Omental fat pad (tissue), 3 donors: ENCODE measurements at regions not wholly inside any gene's neighbourhood (a gene's known extent, or its start where the extent isn't known, plus 50 kb on each side); places are given as distances from the start of the nearest gene placed in this dataset.

Source experiments
- ATAC-seq: fragments of 150-250 bp; one replicate; pipeline ENCODE4 v1.9.1; 2016; ENCODE audit warnings: mild to moderate bottlenecking, moderate library complexity; ENCODE audit not compliant: low FRiP score
- DNase-seq: peaks from one replicate; pipeline ENCODE4 v3.0.0-alpha.2; 2019; ENCODE audit warnings: low spot score
- TF ChIP-seq, protein P1 (sequence below), 3 donors: fragments of 450-650 bp; IDR thresholded peaks; one replicate each; pipeline ENCODE4 v1.5.1; 2016 to 2017; ENCODE audit warnings: antibody characterized with exemption in 3 of 3, mild to moderate bottlenecking in 3 of 3, moderate library complexity in 2 of 3

DNA sequence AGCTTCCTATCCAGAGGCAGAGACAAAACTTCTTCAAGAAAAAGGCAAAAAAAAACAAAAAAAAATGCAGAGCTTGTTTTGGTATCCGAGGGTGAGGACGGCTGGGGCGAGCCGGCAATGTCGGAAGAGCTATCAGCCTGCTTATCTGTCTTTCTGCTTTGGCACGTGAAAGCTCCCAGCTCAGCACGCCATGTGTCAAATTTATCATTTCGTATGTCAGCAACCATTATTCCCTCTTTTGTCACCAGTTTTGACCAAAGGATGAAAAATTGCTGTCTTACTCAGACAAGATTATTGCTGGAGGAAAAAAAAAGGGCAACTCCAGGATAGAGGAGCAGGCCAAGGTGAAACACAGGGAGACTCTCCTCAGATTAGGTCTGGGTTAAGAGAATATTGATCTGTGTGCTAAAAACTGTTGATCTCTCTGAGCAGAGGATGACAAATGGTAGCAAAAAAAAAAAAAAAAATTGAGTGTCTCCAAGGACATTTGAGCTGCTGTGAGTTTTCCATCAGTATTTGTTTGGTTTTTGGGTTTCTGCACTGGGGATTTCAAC, 532.0 kb upstream of the POU3F3 start:
- TF ChIP-seq, protein P1, sequence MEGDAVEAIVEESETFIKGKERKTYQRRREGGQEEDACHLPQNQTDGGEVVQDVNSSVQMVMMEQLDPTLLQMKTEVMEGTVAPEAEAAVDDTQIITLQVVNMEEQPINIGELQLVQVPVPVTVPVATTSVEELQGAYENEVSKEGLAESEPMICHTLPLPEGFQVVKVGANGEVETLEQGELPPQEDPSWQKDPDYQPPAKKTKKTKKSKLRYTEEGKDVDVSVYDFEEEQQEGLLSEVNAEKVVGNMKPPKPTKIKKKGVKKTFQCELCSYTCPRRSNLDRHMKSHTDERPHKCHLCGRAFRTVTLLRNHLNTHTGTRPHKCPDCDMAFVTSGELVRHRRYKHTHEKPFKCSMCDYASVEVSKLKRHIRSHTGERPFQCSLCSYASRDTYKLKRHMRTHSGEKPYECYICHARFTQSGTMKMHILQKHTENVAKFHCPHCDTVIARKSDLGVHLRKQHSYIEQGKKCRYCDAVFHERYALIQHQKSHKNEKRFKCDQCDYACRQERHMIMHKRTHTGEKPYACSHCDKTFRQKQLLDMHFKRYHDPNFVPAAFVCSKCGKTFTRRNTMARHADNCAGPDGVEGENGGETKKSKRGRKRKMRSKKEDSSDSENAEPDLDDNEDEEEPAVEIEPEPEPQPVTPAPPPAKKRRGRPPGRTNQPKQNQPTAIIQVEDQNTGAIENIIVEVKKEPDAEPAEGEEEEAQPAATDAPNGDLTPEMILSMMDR (IDR thresholded peaks at IDR 0.05) = no peak
- no peak for DNase-seq
- no peak for ATAC-seq

DNA sequence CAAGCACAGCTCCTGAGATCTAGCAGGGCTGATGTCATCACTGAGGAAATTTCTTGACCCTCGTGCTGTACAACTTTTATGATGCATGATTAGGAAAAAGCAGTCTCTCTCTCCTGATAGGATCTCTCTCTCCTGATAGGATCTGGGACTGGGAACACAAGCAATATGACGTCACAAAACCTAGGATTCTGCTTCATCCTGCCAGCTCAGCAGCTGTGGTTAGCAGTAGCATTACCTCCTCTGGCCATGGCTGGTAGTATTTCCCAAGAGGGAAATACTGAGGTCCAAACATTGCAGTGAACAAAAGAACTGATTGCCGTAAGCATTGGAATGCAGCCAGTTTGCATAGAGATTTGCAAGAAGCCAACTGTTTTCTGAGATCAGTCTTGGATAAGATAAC, 521.2 kb upstream of the POU3F3 start:
- TF ChIP-seq, protein P1 (IDR thresholded peaks at IDR 0.05) = no peak

DNA sequence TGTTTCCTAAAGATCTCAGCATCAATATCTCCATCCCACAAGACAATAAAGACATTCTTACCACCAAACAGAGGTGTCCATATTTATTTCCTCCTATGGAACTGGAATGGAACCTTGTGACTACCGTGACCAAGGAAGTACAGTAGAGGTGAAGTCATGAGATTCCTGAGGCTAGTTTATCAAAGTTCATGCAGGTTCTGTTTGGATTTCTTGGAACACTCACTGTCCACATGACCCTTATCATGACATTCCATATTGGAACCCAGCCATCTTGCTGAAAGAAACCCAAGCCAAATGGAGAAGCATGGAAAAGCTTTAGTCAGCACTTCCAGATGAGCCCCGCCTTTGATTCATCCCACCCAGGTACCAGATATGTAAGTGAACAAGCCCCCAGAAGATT, 516.0 kb upstream of the POU3F3 start:
- ATAC-seq (no peak), DNase-seq (no peak)
- TF ChIP-seq, protein P1 (IDR thresholded peaks at IDR 0.05) = no peak

More for the DNA sequence above, 521.2 kb upstream of the POU3F3 start:
- ATAC-seq = no peak
- DNase-seq = no peak

DNA sequence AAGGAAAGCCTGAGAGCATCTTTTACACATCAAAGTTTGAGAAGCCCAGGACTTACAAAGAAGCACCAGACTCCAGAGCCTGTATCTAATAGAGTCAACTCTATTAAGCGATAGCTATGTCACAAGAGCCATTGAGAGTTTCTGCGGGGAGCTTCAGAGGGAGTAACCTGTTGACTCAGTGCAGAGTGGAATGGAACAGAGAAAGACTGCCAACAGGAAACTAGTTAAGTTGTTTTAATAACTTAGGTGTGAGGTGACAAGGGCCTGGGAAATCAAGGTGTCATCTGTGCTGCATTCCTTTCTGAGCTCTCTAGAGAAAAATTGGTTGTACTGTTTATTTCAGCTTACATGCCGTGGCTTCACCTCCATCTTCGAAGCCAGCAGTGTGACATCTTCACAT, 513.8 kb upstream of the POU3F3 start:
- DNase-seq (no peak), ATAC-seq (no peak)
- TF ChIP-seq, protein P1 (IDR thresholded peaks at IDR 0.05) = no peak

DNA sequence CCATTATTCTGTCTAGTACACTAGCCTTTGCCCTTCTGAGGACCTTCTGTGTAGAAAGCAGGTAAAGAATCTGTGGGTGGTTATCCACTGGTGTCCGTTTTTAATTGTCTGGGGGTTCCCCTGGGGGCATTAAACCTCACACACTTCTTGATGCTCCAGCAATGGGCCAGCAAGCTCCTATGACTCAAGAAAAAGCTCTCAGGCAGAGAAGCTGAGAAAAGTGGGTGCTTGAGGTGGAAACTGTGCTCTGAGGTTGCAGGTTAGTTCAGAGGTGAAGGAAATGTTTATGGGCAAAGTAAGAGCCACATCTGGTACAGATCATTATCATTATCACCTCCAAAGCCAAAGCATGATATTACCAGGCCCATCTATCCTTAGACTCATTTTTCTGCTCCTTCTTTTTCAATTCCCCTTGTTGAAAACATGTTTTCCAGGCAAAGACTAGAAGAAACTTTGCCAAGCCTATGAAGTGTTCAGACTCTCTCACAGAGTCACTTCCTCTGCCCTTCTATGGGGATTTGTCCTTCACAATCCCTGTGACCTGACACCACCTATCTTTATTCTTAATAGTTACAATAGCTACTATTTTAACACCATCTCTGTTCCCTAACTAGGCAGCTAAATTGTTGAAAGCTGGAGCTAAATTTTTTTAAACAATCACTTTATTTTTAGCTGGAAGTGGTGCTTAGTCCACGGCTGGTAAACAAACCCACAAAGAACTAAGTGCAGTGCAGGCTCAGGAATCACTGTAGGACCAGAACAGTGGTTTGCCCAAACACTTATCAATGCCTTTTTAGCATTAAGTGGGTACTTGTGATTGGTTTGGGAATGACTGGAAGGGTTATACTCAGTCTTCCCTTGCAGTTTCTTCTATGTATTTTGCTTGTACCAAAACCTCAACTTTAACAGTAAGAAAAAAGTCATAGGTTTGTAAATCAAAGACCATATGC, 512.8 kb upstream of the POU3F3 start:
- TF ChIP-seq, protein P1 (IDR thresholded peaks at IDR 0.05) = no peak
- DNase-seq (no peak), ATAC-seq (no peak)

DNA sequence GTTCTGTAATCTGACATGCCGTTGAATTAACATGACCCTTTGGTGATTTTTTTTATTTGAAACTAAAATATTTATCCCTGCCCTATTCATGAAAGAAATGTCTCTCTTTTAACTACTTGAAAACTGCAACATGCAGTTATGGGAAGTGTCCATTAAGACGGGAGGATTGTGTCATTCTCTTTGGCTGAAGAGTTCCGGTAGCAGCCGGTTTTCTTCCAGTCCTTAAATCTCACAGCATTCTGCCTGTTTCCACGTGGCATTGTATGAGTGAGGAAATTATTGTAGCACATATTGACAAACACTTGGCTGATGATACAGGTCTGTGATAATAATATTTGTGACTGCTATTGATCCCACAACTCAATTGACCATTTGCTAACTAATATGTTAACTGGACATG, 509.6 kb upstream of the POU3F3 start:
- TF ChIP-seq, protein P1 (IDR thresholded peaks at IDR 0.05) = no peak
- ATAC-seq (no peak), DNase-seq (no peak)

DNA sequence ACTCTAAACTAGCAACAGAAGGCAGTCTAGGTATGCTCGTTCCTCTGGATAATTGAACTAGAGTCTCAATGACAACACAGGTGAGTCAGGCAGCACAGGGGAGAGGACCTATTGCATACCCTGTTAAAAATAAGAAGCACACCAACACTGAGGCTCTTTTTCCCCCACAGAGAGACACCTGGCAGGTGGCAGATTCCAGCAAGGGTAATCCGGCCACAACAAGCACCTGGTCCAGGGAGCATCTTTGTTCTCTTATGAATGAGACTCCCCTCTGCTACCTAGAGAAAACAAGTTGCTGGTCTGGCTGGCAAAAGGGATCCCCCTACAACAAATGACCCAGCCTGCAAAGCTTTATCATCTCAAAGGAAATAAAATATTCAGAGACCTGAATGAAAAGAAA, 508.9 kb upstream of the POU3F3 start:
- no peak for ATAC-seq
- TF ChIP-seq, protein P1 (IDR thresholded peaks at IDR 0.05) = no peak

More for the DNA sequence above, 508.9 kb upstream of the POU3F3 start:
- DNase-seq = no peak
